8988T (cell line): ENCODE measurements at regions not wholly inside any gene's neighbourhood (a gene's known extent, or its start where the extent isn't known, plus 50 kb on each side); places are given as distances from the start of the nearest gene placed in this dataset.
"Not testable (repeated sequence)": the region's sequence is repeated elsewhere in the genome, so short reads cannot be mapped to it uniquely, and the experiment has no call there.

Experiments
- DNase-seq: peaks from one replicate; pipeline ENCODE4 v3.0.0; 2011

GRCh38 chr10:3971713-3972112 lies 186.7 kb upstream of the KLF6 start:
- DNase-seq, result no peak

- DNase-seq, result no peak
Observed at GRCh38 chr10:3969876-3970666, 185.1 kb upstream of the KLF6 start.

- DNase-seq, result no peak
Observed at GRCh38 chr10:3968727-3969126, 183.7 kb upstream of the KLF6 start.

GRCh38 chr10:3964516-3964915 lies 179.5 kb upstream of the KLF6 start:
- no peak for DNase-seq

GRCh38 chr10:3963191-3963673 lies 178.2 kb upstream of the KLF6 start:
- no peak for DNase-seq

GRCh38 chr10:3961082-3961481 lies 176.1 kb upstream of the KLF6 start:
- DNase-seq, result no peak

- no peak for DNase-seq
Observed at GRCh38 chr10:3960496-3960895, 175.5 kb upstream of the KLF6 start.

GRCh38 chr10:3959370-3960325 lies 174.6 kb upstream of the KLF6 start:
- DNase-seq, result no peak

- DNase-seq, result no peak
Observed at GRCh38 chr10:3958472-3958996, 173.5 kb upstream of the KLF6 start.

- no peak for DNase-seq
Observed at GRCh38 chr10:3955955-3956617, 171.1 kb upstream of the KLF6 start.

GRCh38 chr10:3955493-3955892 lies 170.5 kb upstream of the KLF6 start:
- no peak for DNase-seq

GRCh38 chr10:3954615-3955014 lies 169.6 kb upstream of the KLF6 start:
- DNase-seq, result no peak

GRCh38 chr10:3954007-3954406 lies 169.0 kb upstream of the KLF6 start:
- not testable (repeated sequence) for DNase-seq

- DNase-seq, result no peak
Observed at GRCh38 chr10:3951993-3952392, 167.0 kb upstream of the KLF6 start.

- DNase-seq, result no peak
Observed at GRCh38 chr10:3950676-3951275, 165.8 kb upstream of the KLF6 start.

- no peak for DNase-seq
Observed at GRCh38 chr10:3949711-3950110, 164.7 kb upstream of the KLF6 start.

GRCh38 chr10:3948843-3949242 lies 163.8 kb upstream of the KLF6 start:
- DNase-seq, result no peak

GRCh38 chr10:3946234-3947229 lies 161.5 kb upstream of the KLF6 start:
- no peak for DNase-seq

- no peak for DNase-seq
Observed at GRCh38 chr10:3945026-3945425, 160.0 kb upstream of the KLF6 start.

GRCh38 chr10:3944591-3944990 lies 159.6 kb upstream of the KLF6 start:
- DNase-seq, result no peak

- no peak for DNase-seq
Observed at GRCh38 chr10:3943695-3944257, 158.8 kb upstream of the KLF6 start.
